Mesendoderm (in vitro differentiated cells): ENCODE measurements at regions not wholly inside any gene's neighbourhood (a gene's known extent, or its start where the extent isn't known, plus 50 kb on each side); places are given as distances from the start of the nearest gene placed in this dataset.
A peak's percentile ranks its signal among the peaks of the same experiment; 100 is the strongest.

ENCODE experiments used
- DNase-seq: peaks from one replicate; pipeline ENCODE4 v3.0.0; 2013
- H2AK5ac ChIP-seq: 2 replicates; pipeline ENCODE4 v1.6.1; 2013; ENCODE audit warnings: low read length, inconsistent platforms
- H2BK120ac ChIP-seq: 2 replicates; pipeline ENCODE4 v1.6.1; 2013; ENCODE audit warnings: low read depth, mild to moderate bottlenecking, low read length, moderate library complexity, mixed read lengths
- H2BK15ac ChIP-seq: replicated peaks from 2 replicates; pipeline ENCODE4 v1.6.1; 2013; ENCODE audit warnings: low read depth, mild to moderate bottlenecking, moderate library complexity
- H2BK5ac ChIP-seq: 2 replicates; pipeline ENCODE4 v1.6.1; 2013; ENCODE audit warnings: low read length, inconsistent platforms
- H3K18ac ChIP-seq: 2 replicates; pipeline ENCODE4 v1.6.1; 2013; ENCODE audit warnings: mild to moderate bottlenecking, low read length, mixed read lengths
- H3K23ac ChIP-seq: one replicate; pipeline ENCODE4 v1.6.1; 2013; ENCODE audit warnings: low read length
- H3K27ac ChIP-seq: 2 replicates; pipeline ENCODE4 v1.5.1; 2013; ENCODE audit warnings: low read depth, mild to moderate bottlenecking, inconsistent platforms, low read length, moderate library complexity
- H3K27me3 ChIP-seq: 2 replicates; pipeline ENCODE4 v1.6.1; 2013; ENCODE audit warnings: low read length, control low read depth, mild to moderate bottlenecking, inconsistent platforms; ENCODE audit not compliant: insufficient read depth, poor library complexity
- H3K36me3 ChIP-seq: 2 replicates; pipeline ENCODE4 v1.6.1; 2013; ENCODE audit warnings: low read length, inconsistent platforms; ENCODE audit not compliant: control insufficient read depth, insufficient read depth
- H3K4ac ChIP-seq: one replicate; pipeline ENCODE4 v1.6.1; 2013; ENCODE audit warnings: low read depth, mild to moderate bottlenecking, low read length, moderate library complexity
- H3K4me1 ChIP-seq: 2 replicates; pipeline ENCODE4 v1.6.1; 2013; ENCODE audit warnings: low read depth, low read length, inconsistent platforms; ENCODE audit not compliant: control insufficient read depth
- H3K4me2 ChIP-seq: 2 replicates; pipeline ENCODE4 v1.6.1; 2013; ENCODE audit warnings: low read length
- H3K4me3 ChIP-seq: 2 replicates; pipeline ENCODE4 v1.5.1; 2013; ENCODE audit warnings: mild to moderate bottlenecking, low read length
- H3K56ac ChIP-seq: one replicate; pipeline ENCODE4 v1.6.1; 2013; ENCODE audit warnings: low read length
- H3K79me1 ChIP-seq: 2 replicates; pipeline ENCODE4 v1.6.1; 2013; ENCODE audit warnings: low read length, inconsistent platforms
- H3K79me2 ChIP-seq: 2 replicates; pipeline ENCODE4 v1.6.1; 2013; ENCODE audit warnings: mild to moderate bottlenecking, low read length; ENCODE audit not compliant: control insufficient read depth, insufficient read depth
- H3K9ac ChIP-seq: 2 replicates; pipeline ENCODE4 v1.6.1; 2013; ENCODE audit warnings: low read length, inconsistent platforms
- H4K5ac ChIP-seq: one replicate; pipeline ENCODE4 v1.6.1; 2013; ENCODE audit warnings: low read length
- H4K8ac ChIP-seq: one replicate; pipeline ENCODE4 v1.6.1; 2013; ENCODE audit warnings: low read depth, mild to moderate bottlenecking, control low read depth, low read length, moderate library complexity
- WGBS: extraction: QIAGEN DNeasy Blood & Tissue Kit; methylation state at CpG from one replicate; pipeline ENCODE4 v1.1.7; 2013; ENCODE audit warnings: low lambda C conversion rate, missing lambda C conversion rate; ENCODE audit not compliant: insufficient coverage; ENCODE audit errors: extremely low coverage; 5-methylcytosine and 5-hydroxymethylcytosine counted together

GRCh38 chr4:110424144-110424543, 51.8 kb upstream of the ENPEP start:
- Histone ChIP-seq H2BK120ac (no peak overlapping the region), H3K4ac (no peak overlapping the region), H3K36me3 (no peaks in the 10 kb centered on the region), H3K27ac (no peak overlapping the region), H3K4me3 (no peak overlapping the region), H2BK15ac (no peak overlapping the region), H3K4me1 (no peaks in the 10 kb centered on the region), H3K4me2 (no peak overlapping the region), H3K9ac (no peak overlapping the region), H3K27me3 (no peaks in the 10 kb centered on the region), H3K79me1 (no peaks in the 10 kb centered on the region), H3K18ac (no peak overlapping the region), H3K23ac (no peak overlapping the region), H3K56ac (no peak overlapping the region), H2AK5ac (no peak overlapping the region), H3K79me2 (no peaks in the 10 kb centered on the region), H4K8ac (no peak overlapping the region), H2BK5ac (no peak overlapping the region), H4K5ac (no peak overlapping the region)
- no peak for DNase-seq
- WGBS = no CpG with 5 or more reads among the region's 2 CpGs

GRCh38 chr4:110418641-110419040, 57.3 kb upstream of the ENPEP start:
- Histone ChIP-seq H3K4ac (no peak overlapping the region), H3K4me3 (no peak overlapping the region), H2BK5ac (no peak overlapping the region), H4K5ac (no peak overlapping the region), H3K9ac (no peak overlapping the region), H2AK5ac (no peak overlapping the region), H2BK120ac (no peak overlapping the region), H2BK15ac (no peak overlapping the region), H3K79me1 (no peaks in the 10 kb centered on the region), H3K79me2 (no peaks in the 10 kb centered on the region), H3K18ac (no peak overlapping the region), H3K4me1 (no peaks in the 10 kb centered on the region), H3K4me2 (no peak overlapping the region), H3K27me3 (no peaks in the 10 kb centered on the region), H3K36me3 (no peaks in the 10 kb centered on the region), H3K23ac (no peak overlapping the region), H3K56ac (no peak overlapping the region), H3K27ac (no peak overlapping the region), H4K8ac (no peak overlapping the region)
- WGBS = no CpG with 5 or more reads among the region's 15 CpGs
- DNase-seq = peak; percentile 22

GRCh38 chr4:110417136-110417535, 58.8 kb upstream of the ENPEP start:
- no peak for DNase-seq
- H3K79me1 ChIP-seq = no peaks in the 10 kb centered on the region
- peaks cover 7% of the 10 kb centered on the region for H3K4me1 ChIP-seq
- no peak overlapping the region for H3K23ac ChIP-seq
- no peak overlapping the region for H3K9ac ChIP-seq
- no peak overlapping the region for H2BK15ac ChIP-seq
- H3K27me3 ChIP-seq = peaks cover 4% of the 10 kb centered on the region
- H3K56ac ChIP-seq = no peak overlapping the region
- no peak overlapping the region for H3K4me3 ChIP-seq
- no peaks in the 10 kb centered on the region for H3K36me3 ChIP-seq
- H3K18ac ChIP-seq = no peak overlapping the region
- H3K79me2 ChIP-seq = no peaks in the 10 kb centered on the region
- H3K4me2 ChIP-seq = no peak overlapping the region
- no peak overlapping the region for H2AK5ac ChIP-seq
- H3K4ac ChIP-seq = no peak overlapping the region
- no peak overlapping the region for H3K27ac ChIP-seq
- no peak overlapping the region for H2BK120ac ChIP-seq
- H4K8ac ChIP-seq = no peak overlapping the region
- H4K5ac ChIP-seq = no peak overlapping the region
- H2BK5ac ChIP-seq = no peak overlapping the region

GRCh38 chr4:110415478-110415877, 60.5 kb upstream of the ENPEP start:
- H3K79me2 ChIP-seq = no peaks in the 10 kb centered on the region
- no peak overlapping the region for H3K56ac ChIP-seq
- H3K18ac ChIP-seq = no peak overlapping the region
- H3K4me1 ChIP-seq = peaks cover 7% of the 10 kb centered on the region
- no peak overlapping the region for H3K4me2 ChIP-seq
- no peak overlapping the region for H3K4ac ChIP-seq
- H3K9ac ChIP-seq = no peak overlapping the region
- H4K8ac ChIP-seq = no peak overlapping the region
- H2BK120ac ChIP-seq = no peak overlapping the region
- H3K27ac ChIP-seq = no peak overlapping the region
- no peak for DNase-seq
- H3K27me3 ChIP-seq = peaks cover 4% of the 10 kb centered on the region
- H4K5ac ChIP-seq = no peak overlapping the region
- H2AK5ac ChIP-seq = no peak overlapping the region
- no peak overlapping the region for H3K23ac ChIP-seq
- H3K79me1 ChIP-seq = no peaks in the 10 kb centered on the region
- H2BK15ac ChIP-seq = no peak overlapping the region
- no peaks in the 10 kb centered on the region for H3K36me3 ChIP-seq
- WGBS = no CpG with 5 or more reads among the region's 4 CpGs
- H3K4me3 ChIP-seq = no peak overlapping the region
- no peak overlapping the region for H2BK5ac ChIP-seq

GRCh38 chr4:110415041-110415440, 60.9 kb upstream of the ENPEP start:
- H3K27me3 ChIP-seq = peaks cover 4% of the 10 kb centered on the region
- no peak overlapping the region for H3K18ac ChIP-seq
- H3K4me1 ChIP-seq = peaks cover 7% of the 10 kb centered on the region
- no peak for DNase-seq
- no peak overlapping the region for H3K23ac ChIP-seq
- H4K5ac ChIP-seq = no peak overlapping the region
- no peak overlapping the region for H2AK5ac ChIP-seq
- no peak overlapping the region for H3K9ac ChIP-seq
- no CpG with 5 or more reads among the region's 3 CpGs for WGBS
- no peaks in the 10 kb centered on the region for H3K36me3 ChIP-seq
- H2BK15ac ChIP-seq = no peak overlapping the region
- no peak overlapping the region for H3K4me2 ChIP-seq
- no peak overlapping the region for H4K8ac ChIP-seq
- H3K56ac ChIP-seq = no peak overlapping the region
- no peak overlapping the region for H3K27ac ChIP-seq
- no peak overlapping the region for H2BK120ac ChIP-seq
- H3K4ac ChIP-seq = peak overlapping the region; percentile 55
- no peaks in the 10 kb centered on the region for H3K79me1 ChIP-seq
- H3K4me3 ChIP-seq = no peak overlapping the region
- H3K79me2 ChIP-seq = no peaks in the 10 kb centered on the region
- H2BK5ac ChIP-seq = no peak overlapping the region

GRCh38 chr4:110414561-110414920, 61.4 kb upstream of the ENPEP start:
- no peak overlapping the region for H3K4ac ChIP-seq
- H3K4me2 ChIP-seq = no peak overlapping the region
- H2BK15ac ChIP-seq = no peak overlapping the region
- no peak overlapping the region for H4K5ac ChIP-seq
- H3K23ac ChIP-seq = no peak overlapping the region
- peaks cover 4% of the 10 kb centered on the region for H3K27me3 ChIP-seq
- no peak overlapping the region for H2BK5ac ChIP-seq
- H3K56ac ChIP-seq = no peak overlapping the region
- no peak overlapping the region for H4K8ac ChIP-seq
- no peak overlapping the region for H2AK5ac ChIP-seq
- peaks cover 7% of the 10 kb centered on the region for H3K4me1 ChIP-seq
- DNase-seq = no peak
- H3K4me3 ChIP-seq = no peak overlapping the region
- no peaks in the 10 kb centered on the region for H3K79me2 ChIP-seq
- WGBS = no CpG with 5 or more reads among the region's 1 CpG
- no peaks in the 10 kb centered on the region for H3K79me1 ChIP-seq
- no peak overlapping the region for H3K9ac ChIP-seq
- no peak overlapping the region for H3K27ac ChIP-seq
- no peak overlapping the region for H3K18ac ChIP-seq
- no peaks in the 10 kb centered on the region for H3K36me3 ChIP-seq
- no peak overlapping the region for H2BK120ac ChIP-seq
